GM19240 (cell line): ENCODE measurements at regions not wholly inside any gene's neighbourhood (a gene's known extent, or its start where the extent isn't known, plus 50 kb on each side); places are given as distances from the start of the nearest gene placed in this dataset.

Source experiments
- DNase-seq: peaks from one replicate; pipeline ENCODE4 v3.0.0; 2011; ENCODE audit warnings: low spot score; ENCODE audit not compliant: insufficient read length

GRCh38 chr7:130960208-130960988, 226.4 kb upstream of the KLF14 start:
- DNase-seq = no peak

DNA sequence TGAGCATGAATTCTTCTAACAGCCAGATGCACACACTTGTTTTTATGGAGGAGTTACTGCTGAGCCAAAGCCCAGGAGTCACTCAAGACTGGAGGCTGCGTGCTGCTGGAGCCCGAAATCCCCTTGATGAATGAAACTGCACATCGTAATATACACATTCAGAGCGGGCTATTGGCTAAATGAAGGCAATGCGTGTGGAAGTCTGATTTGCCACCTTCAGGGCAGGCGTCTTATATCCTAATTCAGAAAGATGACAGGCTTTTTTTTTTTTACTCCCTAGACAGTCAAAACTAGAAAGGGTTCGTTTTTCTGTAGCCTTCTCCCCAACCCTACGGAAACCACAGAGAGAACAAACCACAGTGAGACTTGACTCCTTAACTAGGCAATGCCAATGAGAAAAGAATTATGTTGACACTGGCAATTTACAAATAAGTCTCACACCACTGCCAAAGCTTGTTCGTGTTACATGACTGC, 227.2 kb upstream of the KLF14 start:
- DNase-seq = peak; percentile 11

- DNase-seq = no peak
Observed at GRCh38 chr7:130962109-130962508, 228.1 kb upstream of the KLF14 start.

GRCh38 chr7:130963339-130963738, 229.3 kb upstream of the KLF14 start:
- DNase-seq = no peak

DNA sequence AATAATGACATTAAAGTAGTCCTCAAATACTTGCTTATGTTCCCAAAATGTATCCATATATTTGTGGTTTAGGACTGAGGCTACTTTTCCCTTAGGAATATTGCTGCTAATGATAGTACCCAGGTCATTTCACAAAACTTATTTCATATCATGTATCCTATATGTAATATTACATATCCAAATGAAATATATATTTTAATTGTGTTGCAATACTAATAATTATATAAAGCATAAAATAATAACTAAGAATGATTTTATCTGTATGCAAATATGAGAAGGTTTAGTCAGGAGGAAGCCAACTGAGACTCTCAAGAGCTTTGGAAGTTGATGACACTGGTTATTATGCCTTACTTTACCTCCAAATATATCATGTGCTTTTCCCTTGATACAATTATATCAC, 231.5 kb upstream of the KLF14 start:
- no peak for DNase-seq

GRCh38 chr7:130966246-130967009, 232.4 kb upstream of the KLF14 start:
- DNase-seq = no peak

DNA sequence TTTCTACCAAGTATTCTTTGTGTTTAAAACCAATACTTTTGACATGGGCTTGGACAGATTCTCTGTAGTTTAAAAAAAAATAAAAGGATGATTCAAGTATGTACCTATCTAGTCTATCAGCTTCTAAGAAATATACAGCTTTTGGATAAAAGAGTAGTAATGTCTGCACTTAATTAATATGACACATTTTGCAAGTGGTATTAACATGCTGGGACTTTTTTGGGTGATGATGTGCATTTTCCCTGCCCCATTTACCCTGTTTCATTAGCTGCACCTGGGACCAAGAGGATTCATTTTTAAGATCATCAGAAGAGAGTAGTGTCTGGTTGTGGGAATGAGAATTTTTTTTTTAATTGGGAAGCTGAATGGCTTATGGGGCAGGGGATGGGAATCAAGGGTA, 236.2 kb upstream of the KLF14 start:
- DNase-seq = no peak

DNA sequence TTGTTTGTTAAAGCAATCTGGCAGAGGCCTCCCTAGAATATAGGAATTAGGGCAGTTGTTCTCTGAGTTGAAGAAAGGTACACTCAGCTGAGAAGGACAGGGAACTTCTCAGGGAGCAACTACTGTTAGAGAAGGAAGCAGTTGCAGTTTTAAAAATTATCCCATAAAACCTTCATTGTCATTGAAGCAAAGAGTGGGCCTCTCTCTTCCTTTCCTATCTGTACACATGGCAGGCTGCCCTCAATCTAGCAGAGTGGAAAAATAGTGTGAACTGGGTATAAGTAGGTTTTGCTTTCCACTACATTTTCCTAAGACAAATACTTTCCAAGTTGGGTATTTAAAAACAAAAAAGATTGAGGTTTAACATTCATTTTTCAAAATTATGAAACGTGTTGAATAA, 236.7 kb upstream of the KLF14 start:
- DNase-seq = no peak

GRCh38 chr7:130971297-130971696, 237.3 kb upstream of the KLF14 start:
- DNase-seq = no peak

DNA sequence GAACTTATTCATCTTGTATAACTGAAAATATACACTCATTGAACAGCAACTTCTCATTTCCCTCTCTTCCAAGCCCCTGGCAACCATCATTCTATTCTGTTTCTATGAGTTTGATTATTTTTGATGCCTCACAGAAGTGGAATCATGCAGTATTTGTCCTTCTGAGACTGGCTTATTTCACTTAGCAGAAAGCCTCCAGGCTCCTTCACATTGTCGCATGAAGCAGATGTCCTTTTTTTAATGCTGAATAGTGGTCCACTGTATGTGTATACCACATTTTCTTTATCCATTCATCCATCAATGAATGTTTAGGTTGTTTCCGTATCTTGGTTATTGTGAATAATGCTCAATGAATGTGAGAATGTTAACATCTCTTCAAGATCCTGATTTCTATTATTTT, 238.2 kb upstream of the KLF14 start:
- no peak for DNase-seq

GRCh38 chr7:130973637-130974036, 239.6 kb upstream of the KLF14 start:
- DNase-seq = no peak

DNA sequence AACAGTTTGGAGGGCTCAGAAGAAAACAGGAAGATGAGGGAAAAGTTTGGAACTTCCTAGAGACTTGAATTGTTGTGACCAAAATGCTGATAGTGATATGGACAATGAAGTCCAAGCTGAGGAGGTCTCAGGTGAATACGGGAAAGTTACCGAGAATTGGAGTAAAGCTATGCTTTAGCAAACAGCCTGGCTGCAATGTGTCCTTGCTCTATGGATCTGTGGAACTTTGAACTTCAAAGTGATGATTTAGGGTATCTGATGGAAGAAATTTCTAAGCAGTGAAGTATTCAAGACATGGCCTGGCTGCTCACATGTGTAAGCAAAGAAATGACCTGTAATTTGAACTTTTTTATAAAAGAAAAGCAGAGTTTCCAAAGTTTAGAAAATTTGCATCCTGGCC, 240.2 kb upstream of the KLF14 start:
- DNase-seq = no peak

DNA sequence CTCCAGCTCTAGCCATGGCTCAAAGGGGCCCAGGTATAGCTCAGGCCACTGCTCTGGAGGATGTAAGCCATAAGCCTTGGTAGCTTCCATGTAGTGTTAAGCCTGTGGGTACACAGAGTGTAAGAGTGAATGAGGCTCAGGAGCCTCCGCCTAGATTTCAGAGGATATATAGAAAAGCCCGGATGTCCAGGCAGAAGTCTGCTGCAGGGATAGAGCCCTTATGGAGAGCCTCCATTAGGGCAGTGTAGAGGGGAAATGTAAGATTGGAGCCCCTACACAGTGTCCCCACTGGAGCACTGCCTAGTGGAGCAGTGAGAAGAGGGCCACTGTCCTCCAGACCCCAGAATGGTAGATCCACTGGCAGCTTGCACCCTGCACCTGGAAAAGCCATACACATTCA, 240.8 kb upstream of the KLF14 start:
- DNase-seq = no peak

- no peak for DNase-seq
Observed at GRCh38 chr7:130975731-130976130, 241.7 kb upstream of the KLF14 start.

- no peak for DNase-seq
Observed at GRCh38 chr7:130982160-130982638, 248.2 kb upstream of the KLF14 start.

GRCh38 chr7:130982651-130983050, 248.6 kb upstream of the KLF14 start:
- DNase-seq = no peak

- DNase-seq = no peak
Observed at GRCh38 chr7:130985361-130985760, 251.4 kb upstream of the KLF14 start.

DNA sequence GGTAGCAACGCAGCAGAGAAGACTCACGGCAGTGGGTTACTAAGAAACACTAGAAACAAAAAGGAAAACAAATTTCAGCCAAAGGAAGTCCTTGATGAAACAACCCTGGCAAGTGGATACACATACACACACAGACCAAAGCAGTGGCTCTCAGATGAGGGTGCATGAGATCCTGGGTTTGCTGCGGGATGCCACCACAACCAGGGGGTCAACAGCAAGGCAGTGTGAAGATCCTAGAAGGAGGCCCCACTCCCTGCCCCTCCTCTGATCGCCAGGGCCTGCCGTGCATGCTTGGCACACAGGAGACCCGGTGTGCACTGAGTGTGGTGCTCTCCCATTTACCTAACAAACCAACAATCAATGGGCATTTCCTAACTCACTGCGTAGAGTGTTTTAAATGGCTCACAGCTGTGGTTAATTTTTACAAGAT, 252.3 kb upstream of the KLF14 start:
- DNase-seq = no peak

- DNase-seq = no peak
Observed at GRCh38 chr7:130987092-130987491, 253.1 kb upstream of the KLF14 start.

DNA sequence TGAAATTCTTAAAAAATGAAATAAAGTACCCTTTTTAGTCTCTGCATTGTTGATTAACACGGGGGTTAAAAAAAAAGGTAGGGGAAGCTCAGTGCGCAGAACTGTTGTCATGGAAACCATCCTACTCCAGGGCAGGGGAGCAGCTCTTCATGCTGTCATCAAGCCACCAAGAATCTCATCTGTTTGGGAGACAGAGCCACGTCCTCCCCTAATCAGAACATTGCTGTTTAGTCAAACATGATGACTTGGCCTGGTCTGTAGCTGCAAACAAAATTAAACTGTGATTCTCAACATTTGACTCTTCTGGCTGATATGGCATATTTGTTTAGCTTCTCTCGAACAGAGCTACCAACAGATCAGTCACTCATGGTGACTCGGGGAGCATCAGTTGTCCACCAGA, 254.4 kb upstream of the KLF14 start:
- no peak for DNase-seq

DNA sequence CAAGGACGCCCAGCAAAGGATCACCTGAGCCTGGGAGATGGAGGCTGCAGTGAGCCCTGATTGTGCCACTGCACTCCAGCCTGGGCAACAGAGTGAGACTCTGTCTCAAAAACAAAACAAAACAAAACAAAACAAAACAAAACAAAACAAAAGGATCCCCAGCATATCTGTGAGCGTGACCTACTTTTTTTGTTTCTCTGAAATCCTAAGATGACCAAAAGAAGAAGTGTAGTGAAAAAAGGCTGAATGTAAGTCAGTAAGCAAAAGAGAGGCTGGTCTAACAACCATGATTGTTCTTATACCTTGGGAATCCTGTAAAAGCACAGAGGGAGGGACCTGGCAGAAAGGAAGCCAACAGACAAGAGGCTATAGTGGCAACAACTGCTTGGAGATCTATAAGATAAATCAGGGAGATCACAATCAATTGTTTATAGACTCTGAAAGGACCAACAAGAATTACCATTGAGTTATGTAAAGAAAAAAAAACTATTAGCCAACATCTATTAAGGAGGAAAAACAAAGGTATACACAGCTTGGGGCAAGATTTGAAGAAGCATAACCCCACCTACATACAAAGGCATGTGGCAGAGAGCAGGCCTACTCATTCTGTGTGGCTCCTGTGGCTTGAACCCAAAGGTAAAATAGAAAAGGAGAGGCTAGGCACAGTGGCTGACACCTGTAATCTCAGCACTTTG, 255.2 kb upstream of the KLF14 start:
- DNase-seq = no peak
